Gastroesophageal sphincter (tissue), 3 donors: ENCODE measurements at regions not wholly inside any gene's neighbourhood (a gene's known extent, or its start where the extent isn't known, plus 50 kb on each side); places are given as distances from the start of the nearest gene placed in this dataset.
A peak's percentile ranks its signal among the peaks of the same experiment; 100 is the strongest.

ENCODE experiments used
- CTCF ChIP-seq, 4 experiments: fragments of 200-600 bp in 2 of 4; fragments of 450-650 bp in 2 of 4; sonication (generic) in 1 of 4; IDR thresholded peaks; one replicate each; pipeline ENCODE4 v1.5.1; 2017 to 2019; ENCODE audit warnings: antibody characterized with exemption in 4 of 4, mild to moderate bottlenecking in 2 of 4, moderate library complexity in 2 of 4
- EP300 ChIP-seq: sonication (generic); formaldehyde crosslinking; IDR thresholded peaks from one replicate; pipeline ENCODE4 v1.6.1; 2017; ENCODE audit warnings: antibody characterized with exemption, mild to moderate bottlenecking
- POLR2A ChIP-seq, 2 donors: fragments of 450-650 bp; IDR thresholded peaks; one replicate each; pipeline ENCODE4 v1.6.1; 2017; ENCODE audit warnings: antibody characterized with exemption in 2 of 2, mild to moderate bottlenecking in 2 of 2, moderate library complexity in 1 of 2
- POLR2AphosphoS5 ChIP-seq: sonication (generic); formaldehyde crosslinking; IDR thresholded peaks from one replicate; pipeline ENCODE4 v1.6.1; 2017; ENCODE audit warnings: antibody characterized with exemption

DNA sequence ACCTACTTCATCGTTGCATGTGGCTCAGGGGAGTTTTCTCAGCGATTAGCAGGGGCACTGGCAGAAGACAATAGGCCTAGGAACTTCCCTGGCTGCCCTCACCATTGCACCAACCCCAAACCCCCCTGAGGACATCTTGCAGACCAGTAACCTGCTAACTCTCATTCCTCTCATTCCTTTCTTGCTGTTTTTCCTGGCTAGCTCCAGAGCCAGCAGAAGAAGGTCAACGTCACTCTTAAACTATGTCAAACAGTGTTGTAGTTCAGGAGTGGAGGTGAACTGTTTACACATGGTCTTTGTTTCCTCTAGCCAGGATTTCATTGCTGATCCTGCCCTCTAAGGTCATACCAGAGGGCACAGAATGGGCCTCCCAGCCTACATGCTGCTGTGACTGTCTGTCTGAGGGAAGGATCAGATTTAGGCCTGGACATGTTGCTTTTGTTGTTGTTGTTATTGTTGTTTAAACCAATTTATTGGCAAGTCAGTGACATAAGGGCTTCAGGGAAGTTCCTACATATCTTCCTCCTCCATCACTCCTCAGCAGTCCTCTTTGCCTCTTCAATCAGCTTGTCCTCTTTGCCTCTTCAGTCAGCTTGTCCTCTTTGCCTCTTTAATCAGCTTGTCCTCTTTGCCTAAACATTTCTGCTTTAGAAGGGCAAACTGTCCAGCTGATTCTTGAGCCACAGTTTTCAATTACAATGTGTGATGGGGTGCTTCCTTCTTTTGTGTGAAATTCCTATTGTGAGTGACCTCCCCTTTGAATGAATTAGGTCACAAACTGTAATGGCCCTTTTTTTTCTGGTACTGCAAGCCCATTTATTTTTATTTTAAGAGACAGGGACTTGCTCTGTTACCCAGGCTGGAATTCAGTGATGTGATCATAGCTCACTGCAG, 471.9 kb upstream of the TNP1 start:
- TF ChIP-seq CTCF (IDR thresholded peaks at IDR 0.05) (no peak), POLR2AphosphoS5 (peak; percentile 41), EP300 (no peak), POLR2A (IDR thresholded peaks at IDR 0.05) (no peak)
